K562 (cell line): ENCODE measurements at regions not wholly inside any gene's neighbourhood (a gene's known extent, or its start where the extent isn't known, plus 50 kb on each side); places are given as distances from the start of the nearest gene placed in this dataset.

Experiments used
- GATAD2B ChIP-seq: fragments of 450-650 bp; IDR thresholded peaks from 2 replicates; pipeline ENCODE4 v1.6.1; 2017; ENCODE audit warnings: mild to moderate bottlenecking, borderline replicate concordance
- GTF2F1 ChIP-seq: IDR thresholded peaks from 2 replicates; pipeline ENCODE4 v1.6.1; 2011; ENCODE audit warnings: low read depth, low read length, improper control_type of control experiment
- HDAC2 ChIP-seq: fragments of 450-650 bp; IDR thresholded peaks from 2 replicates; pipeline ENCODE4 v1.6.1; 2016; ENCODE audit warnings: mild to moderate bottlenecking
- JUN ChIP-seq, 2 experiments: sonication (generic) in 1 of 2; formaldehyde crosslinking in 1 of 2; IDR thresholded peaks; 2 replicates each; pipeline versions ENCODE4 v1.6.1 to v1.8.0; 2012 to 2022; ENCODE audit warnings: borderline replicate concordance in 2 of 2, mild to moderate bottlenecking in 2 of 2, improper control_type of control experiment in 1 of 2, low read depth in 1 of 2, low read length in 1 of 2, missing genetic modification reagents in 1 of 2
- KLF10 ChIP-seq: fragments of 250-450 bp; sonication (Bioruptor Pico); IDR thresholded peaks from 2 replicates; pipeline ENCODE4 v1.6.1; 2021; ENCODE audit warnings: matching md5 sums
- NCOA4 ChIP-seq: fragments of 450-650 bp; IDR thresholded peaks from 2 replicates; pipeline ENCODE4 v1.6.1; 2018; ENCODE audit warnings: mild to moderate bottlenecking; ENCODE audit not compliant: partially characterized antibody
- NFATC3 ChIP-seq: fragments of 450-650 bp; IDR thresholded peaks from 2 replicates; pipeline ENCODE4 v1.6.1; 2017; ENCODE audit warnings: mild to moderate bottlenecking
- SRSF3 ChIP-seq: fragments of 200-400 bp; formaldehyde crosslinking; IDR thresholded peaks from 2 replicates; pipeline ENCODE4 v1.6.1; 2016; ENCODE audit warnings: mild to moderate bottlenecking, low read length, moderate library complexity; ENCODE audit not compliant: insufficient read depth
- TAF9B ChIP-seq: fragments of 450-650 bp; IDR thresholded peaks from 2 replicates; pipeline ENCODE4 v1.6.1; 2018; ENCODE audit warnings: mild to moderate bottlenecking; ENCODE audit not compliant: partially characterized antibody
- TAL1 ChIP-seq: fragments of 450-650 bp; IDR thresholded peaks from 2 replicates; pipeline ENCODE4 v1.6.1; 2016; ENCODE audit warnings: mild to moderate bottlenecking
- TF ChIP-seq, protein P1 (sequence below): sonication (generic); formaldehyde crosslinking; IDR thresholded peaks from 2 replicates; pipeline ENCODE4 v1.8.1; 2022; ENCODE audit warnings: missing genetic modification reagents
- TF ChIP-seq, protein P2 (sequence below), 2 experiments: fragments of 450-650 bp in 1 of 2; sonication (generic) in 1 of 2; formaldehyde crosslinking in 1 of 2; IDR thresholded peaks in 1 of 2; conservative IDR thresholded peaks in 1 of 2; 2 replicates each; pipeline versions ENCODE4 v1.6.1 to v1.8.1; 2016 to 2023; ENCODE audit warnings: mild to moderate bottlenecking in 2 of 2, moderate library complexity in 2 of 2, inconsistent platforms in 1 of 2, missing genetic modification reagents in 1 of 2
- TF ChIP-seq, protein P3 (sequence below): IDR thresholded peaks from 2 replicates; pipeline ENCODE4 v1.6.1; 2014; ENCODE audit warnings: antibody characterized with exemption

DNA sequence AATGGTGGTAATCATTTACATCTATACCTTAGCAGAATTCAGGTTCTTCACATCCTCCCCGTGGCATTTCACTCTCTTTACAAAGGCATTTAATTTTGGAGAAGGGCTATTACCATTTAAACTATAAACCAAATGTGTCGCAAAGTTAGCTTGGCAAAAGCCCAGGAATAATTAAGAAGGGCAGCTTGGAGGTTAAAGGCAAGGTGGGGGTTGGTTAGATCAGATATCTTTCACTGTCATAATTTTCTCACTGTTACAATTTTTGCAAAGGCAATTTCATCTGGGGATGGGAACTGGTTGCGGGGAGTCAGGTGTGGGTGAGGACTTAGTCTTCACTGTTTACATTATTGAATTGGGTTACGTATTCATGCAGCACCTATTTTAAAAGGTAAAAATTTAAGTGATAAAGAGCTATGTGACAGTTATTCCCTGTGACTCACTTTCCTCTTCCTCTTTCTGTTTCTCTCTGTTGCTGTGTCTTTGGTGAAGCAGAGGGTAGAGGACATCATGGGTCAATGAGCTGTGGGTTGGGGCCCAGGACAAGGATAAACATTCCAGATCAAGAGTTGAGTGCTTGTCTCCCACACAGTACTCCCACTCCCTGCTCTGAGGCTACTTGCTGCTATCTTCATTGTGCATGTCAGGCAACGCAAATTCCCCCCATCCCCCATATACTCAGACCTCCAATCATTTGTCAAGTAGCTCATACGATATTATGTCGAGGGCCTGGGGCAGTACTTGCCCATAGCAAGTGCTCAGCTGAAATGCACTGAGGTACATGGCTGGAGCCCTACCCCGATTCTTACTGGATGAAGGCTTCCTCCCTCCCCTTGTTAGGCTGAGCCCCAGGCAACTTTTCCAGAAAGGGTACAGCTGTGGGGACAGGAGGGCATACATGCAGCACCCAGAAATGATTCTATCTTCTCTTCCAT, 223.1 kb upstream of the MYLIP start (continued):
- peak; percentile 90 for TF ChIP-seq HDAC2
- no peak for TF ChIP-seq NCOA4
- TF ChIP-seq, protein P1, sequence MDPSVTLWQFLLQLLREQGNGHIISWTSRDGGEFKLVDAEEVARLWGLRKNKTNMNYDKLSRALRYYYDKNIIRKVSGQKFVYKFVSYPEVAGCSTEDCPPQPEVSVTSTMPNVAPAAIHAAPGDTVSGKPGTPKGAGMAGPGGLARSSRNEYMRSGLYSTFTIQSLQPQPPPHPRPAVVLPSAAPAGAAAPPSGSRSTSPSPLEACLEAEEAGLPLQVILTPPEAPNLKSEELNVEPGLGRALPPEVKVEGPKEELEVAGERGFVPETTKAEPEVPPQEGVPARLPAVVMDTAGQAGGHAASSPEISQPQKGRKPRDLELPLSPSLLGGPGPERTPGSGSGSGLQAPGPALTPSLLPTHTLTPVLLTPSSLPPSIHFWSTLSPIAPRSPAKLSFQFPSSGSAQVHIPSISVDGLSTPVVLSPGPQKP (CRISPR knock-in tag), result no peak
- TF ChIP-seq JUN (IDR thresholded peaks at IDR 0.05; ENCODE audit: borderline replicate concordance, low read depth, low read length), result peak; percentile 84
- no peak for TF ChIP-seq JUN (CRISPR knock-in tag; IDR thresholded peaks at IDR 0.05; ENCODE audit: borderline replicate concordance)
- TF ChIP-seq, protein P2, sequence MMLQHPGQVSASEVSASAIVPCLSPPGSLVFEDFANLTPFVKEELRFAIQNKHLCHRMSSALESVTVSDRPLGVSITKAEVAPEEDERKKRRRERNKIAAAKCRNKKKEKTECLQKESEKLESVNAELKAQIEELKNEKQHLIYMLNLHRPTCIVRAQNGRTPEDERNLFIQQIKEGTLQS (IDR thresholded peaks at IDR 0.05), result peak; percentile 89
- TF ChIP-seq, protein P2 (CRISPR knock-in tag; conservative IDR thresholded peaks at IDR 0.05), result 0 out of 2 replicates have a peak, but pooled peaks have one; percentile 34
- no peak for TF ChIP-seq KLF10
- TF ChIP-seq, protein P3, sequence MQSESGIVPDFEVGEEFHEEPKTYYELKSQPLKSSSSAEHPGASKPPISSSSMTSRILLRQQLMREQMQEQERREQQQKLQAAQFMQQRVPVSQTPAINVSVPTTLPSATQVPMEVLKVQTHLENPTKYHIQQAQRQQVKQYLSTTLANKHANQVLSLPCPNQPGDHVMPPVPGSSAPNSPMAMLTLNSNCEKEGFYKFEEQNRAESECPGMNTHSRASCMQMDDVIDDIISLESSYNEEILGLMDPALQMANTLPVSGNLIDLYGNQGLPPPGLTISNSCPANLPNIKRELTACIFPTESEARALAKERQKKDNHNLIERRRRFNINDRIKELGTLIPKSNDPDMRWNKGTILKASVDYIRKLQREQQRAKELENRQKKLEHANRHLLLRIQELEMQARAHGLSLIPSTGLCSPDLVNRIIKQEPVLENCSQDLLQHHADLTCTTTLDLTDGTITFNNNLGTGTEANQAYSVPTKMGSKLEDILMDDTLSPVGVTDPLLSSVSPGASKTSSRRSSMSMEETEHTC, result peak; percentile 71
- no peak for TF ChIP-seq SRSF3
- peak; percentile 78 for TF ChIP-seq TAF9B
- TF ChIP-seq TAL1, result peak; percentile 88
- TF ChIP-seq GTF2F1, result no peak
- TF ChIP-seq NFATC3, result peak; percentile 72
- peak; percentile 89 for TF ChIP-seq GATAD2B
